ENCODE measurements at regions not wholly inside any gene's neighbourhood (a gene's known extent, or its start where the extent isn't known, plus 50 kb on each side); places are given as distances from the start of the nearest gene placed in this dataset.
"Not testable (repeated sequence)": the region's sequence is repeated elsewhere in the genome, so short reads cannot be mapped to it uniquely, and the experiment has no call there.

DNA sequence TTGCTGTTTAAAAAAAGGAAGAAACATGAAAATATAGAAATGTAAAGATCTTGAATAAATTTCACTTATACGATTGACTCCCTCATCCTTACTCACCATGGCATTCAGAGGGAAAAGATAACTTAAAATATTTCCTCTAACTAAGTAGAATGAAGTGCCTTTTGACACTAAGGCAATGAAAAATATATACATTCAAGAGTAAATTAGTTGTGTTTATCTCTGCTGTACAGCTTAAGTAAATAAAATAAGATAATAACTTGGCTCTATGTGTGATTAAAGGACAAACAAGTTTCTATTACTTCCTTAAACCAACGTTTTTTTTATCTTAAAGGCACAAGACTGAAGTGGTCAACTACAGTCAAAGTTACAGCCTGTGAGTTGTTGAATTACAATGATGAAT, 142.3 kb upstream of the LRRTM4 start:
- no peaks in the 10 kb centered on the region for H3K9me3 ChIP-seq (ENCODE audit: control insufficient read depth, low read length)
- H3K4me1 Mint-ChIP-seq = no peaks in the 10 kb centered on the region
- 100% methylated on average over 1 of the region's 2 CpGs; no CpG with 5 or more reads in 1 of the 2 experiments for WGBS, 2 experiments (ENCODE audit: insufficient coverage in 1 of 2, insufficient read length in 1 of 2)
- no peak for DNase-seq
- H3K9ac ChIP-seq (ENCODE audit: extremely low read depth, low read length, poor library complexity, severe bottlenecking) = no peak overlapping the region
- H3K27me3 Mint-ChIP-seq (ENCODE audit: insufficient read depth) = no peaks in the 10 kb centered on the region
- H3K36me3 ChIP-seq (ENCODE audit: control insufficient read depth, insufficient read depth, low read length) = no peaks in the 10 kb centered on the region
- no peak overlapping the region for H3K27ac ChIP-seq (ENCODE audit: low read depth, low read length)
- TF ChIP-seq, protein P1, sequence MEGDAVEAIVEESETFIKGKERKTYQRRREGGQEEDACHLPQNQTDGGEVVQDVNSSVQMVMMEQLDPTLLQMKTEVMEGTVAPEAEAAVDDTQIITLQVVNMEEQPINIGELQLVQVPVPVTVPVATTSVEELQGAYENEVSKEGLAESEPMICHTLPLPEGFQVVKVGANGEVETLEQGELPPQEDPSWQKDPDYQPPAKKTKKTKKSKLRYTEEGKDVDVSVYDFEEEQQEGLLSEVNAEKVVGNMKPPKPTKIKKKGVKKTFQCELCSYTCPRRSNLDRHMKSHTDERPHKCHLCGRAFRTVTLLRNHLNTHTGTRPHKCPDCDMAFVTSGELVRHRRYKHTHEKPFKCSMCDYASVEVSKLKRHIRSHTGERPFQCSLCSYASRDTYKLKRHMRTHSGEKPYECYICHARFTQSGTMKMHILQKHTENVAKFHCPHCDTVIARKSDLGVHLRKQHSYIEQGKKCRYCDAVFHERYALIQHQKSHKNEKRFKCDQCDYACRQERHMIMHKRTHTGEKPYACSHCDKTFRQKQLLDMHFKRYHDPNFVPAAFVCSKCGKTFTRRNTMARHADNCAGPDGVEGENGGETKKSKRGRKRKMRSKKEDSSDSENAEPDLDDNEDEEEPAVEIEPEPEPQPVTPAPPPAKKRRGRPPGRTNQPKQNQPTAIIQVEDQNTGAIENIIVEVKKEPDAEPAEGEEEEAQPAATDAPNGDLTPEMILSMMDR (conservative IDR thresholded peaks at IDR 0.05) = no peak
- H3K27me3 ChIP-seq (ENCODE audit: control insufficient read depth, insufficient read depth, low read length, poor library complexity, severe bottlenecking) = no peaks in the 10 kb centered on the region
- H3K4me3 Mint-ChIP-seq = no peak overlapping the region
- no peak overlapping the region for H3K27ac Mint-ChIP-seq
- no peaks in the 10 kb centered on the region for H3K4me1 ChIP-seq (ENCODE audit: control insufficient read depth, insufficient read depth, low read length)
- H3K4me3 ChIP-seq (ENCODE audit: low read length) = no peak overlapping the region
- H3K9me3 Mint-ChIP-seq = no peaks in the 10 kb centered on the region
- H3K36me3 Mint-ChIP-seq (ENCODE audit: low read depth) = no peaks in the 10 kb centered on the region

DNA sequence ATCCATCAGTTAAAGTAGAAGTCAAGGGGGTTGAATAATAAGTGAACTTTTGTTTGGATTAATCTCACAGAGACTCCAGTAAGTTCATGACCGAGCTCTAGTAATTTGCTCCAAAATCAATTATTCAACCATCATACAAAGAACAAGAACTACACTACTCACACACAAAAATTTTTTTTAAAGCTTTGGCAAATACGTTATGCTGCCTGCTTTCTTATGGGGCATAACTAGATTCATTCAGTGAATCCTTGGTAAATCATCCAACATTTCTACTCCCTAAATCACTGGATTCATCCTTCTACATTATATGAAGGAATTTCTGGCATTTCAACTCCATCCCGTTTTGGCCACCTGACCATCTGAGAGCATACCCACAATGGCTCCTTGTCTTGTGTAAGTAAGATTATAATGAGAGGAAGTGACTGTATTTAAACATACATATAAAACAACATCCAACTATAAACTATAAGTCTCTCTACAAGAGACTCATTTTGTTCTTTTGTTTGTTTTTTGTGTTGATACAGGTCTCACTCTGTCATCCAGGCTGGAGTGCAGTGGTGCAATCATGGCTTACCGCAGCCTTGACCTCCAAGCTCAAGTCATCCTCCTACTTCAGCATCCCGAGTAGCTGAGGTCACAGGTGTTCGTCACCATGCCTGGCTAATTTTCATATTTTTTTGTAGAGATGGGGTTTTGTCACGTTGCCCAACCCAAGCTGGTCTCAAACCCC, 144.2 kb upstream of the LRRTM4 start:
- TF ChIP-seq, protein P1 (conservative IDR thresholded peaks at IDR 0.05) = no peak

DNA sequence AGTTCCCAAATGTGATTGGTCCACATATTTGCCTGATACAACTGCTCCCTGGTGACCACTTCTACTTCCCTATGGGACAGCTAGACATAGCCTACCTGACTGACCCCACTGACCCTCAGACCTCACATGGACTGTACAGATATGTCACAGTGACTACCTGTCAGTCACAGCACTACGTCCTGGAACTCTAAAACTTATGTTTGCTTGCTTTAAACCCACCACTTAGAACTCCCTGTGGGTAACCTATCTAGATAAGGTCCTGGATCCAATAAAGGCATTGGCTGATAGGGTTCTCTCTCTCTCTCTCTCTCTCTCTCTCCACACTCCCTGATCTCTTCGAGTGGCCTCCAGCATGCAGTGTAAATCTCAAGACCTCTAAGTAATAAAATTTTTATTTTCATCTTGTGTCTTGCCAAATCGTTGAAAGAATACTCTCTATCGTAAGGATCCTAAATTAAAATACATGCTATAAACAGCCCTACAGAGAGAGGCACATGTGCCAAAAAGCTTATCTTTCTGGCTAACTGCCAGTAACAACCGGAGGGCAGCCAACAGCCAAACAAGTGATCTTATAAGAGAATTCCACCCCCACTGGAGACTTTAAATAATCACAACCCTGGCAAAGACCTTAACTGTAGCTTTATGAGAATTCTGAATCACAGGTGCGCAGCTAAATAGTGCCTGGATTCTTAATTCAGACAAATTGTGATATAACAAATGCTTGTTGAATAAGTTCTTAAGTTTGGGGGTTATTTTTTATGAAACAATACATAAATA, 162.6 kb upstream of the LRRTM4 start:
- H3K36me3 ChIP-seq (ENCODE audit: control insufficient read depth, insufficient read depth, low read length); H3K4me1 Mint-ChIP-seq; H3K9ac ChIP-seq (ENCODE audit: extremely low read depth, low read length, poor library complexity, severe bottlenecking); H3K4me3 Mint-ChIP-seq; DNase-seq; H3K9me3 Mint-ChIP-seq; H3K27ac ChIP-seq (ENCODE audit: low read depth, low read length); H3K27ac Mint-ChIP-seq; H3K27me3 Mint-ChIP-seq (ENCODE audit: insufficient read depth); H3K4me1 ChIP-seq (ENCODE audit: control insufficient read depth, insufficient read depth, low read length); H3K27me3 ChIP-seq (ENCODE audit: control insufficient read depth, insufficient read depth, low read length, poor library complexity, severe bottlenecking); H3K9me3 ChIP-seq (ENCODE audit: control insufficient read depth, low read length); H3K36me3 Mint-ChIP-seq (ENCODE audit: low read depth); H3K4me3 ChIP-seq (ENCODE audit: low read length): not testable (repeated sequence)
- WGBS, 2 experiments (ENCODE audit: insufficient coverage in 1 of 2, insufficient read length in 1 of 2) = 95 to 100% methylated on average over 1 to 6 of the region's 6 CpGs

More for the DNA sequence above, 144.2 kb upstream of the LRRTM4 start:
- no peak overlapping the region for H3K27ac ChIP-seq (ENCODE audit: low read depth, low read length)
- no peaks in the 10 kb centered on the region for H3K27me3 ChIP-seq (ENCODE audit: control insufficient read depth, insufficient read depth, low read length, poor library complexity, severe bottlenecking)
- no peak overlapping the region for H3K4me3 ChIP-seq (ENCODE audit: low read length)
- no peaks in the 10 kb centered on the region for H3K9me3 ChIP-seq (ENCODE audit: control insufficient read depth, low read length)
- 94 to 97% methylated on average over 4 to 7 of the region's 7 CpGs for WGBS, 2 experiments (ENCODE audit: insufficient coverage in 1 of 2, insufficient read length in 1 of 2)
- no peak overlapping the region for H3K9ac ChIP-seq (ENCODE audit: extremely low read depth, low read length, poor library complexity, severe bottlenecking)
- Mint-ChIP-seq H3K27ac (no peak overlapping the region), H3K4me1 (no peaks in the 10 kb centered on the region), H3K4me3 (no peak overlapping the region), H3K9me3 (no peaks in the 10 kb centered on the region), H3K27me3 (ENCODE audit: insufficient read depth) (no peaks in the 10 kb centered on the region), H3K36me3 (ENCODE audit: low read depth) (no peaks in the 10 kb centered on the region)
- no peak for DNase-seq
- H3K4me1 ChIP-seq (ENCODE audit: control insufficient read depth, insufficient read depth, low read length) = no peaks in the 10 kb centered on the region
- no peaks in the 10 kb centered on the region for H3K36me3 ChIP-seq (ENCODE audit: control insufficient read depth, insufficient read depth, low read length)
